ENCODE measurements at regions not wholly inside any gene's neighbourhood (a gene's known extent, or its start where the extent isn't known, plus 50 kb on each side); places are given as distances from the start of the nearest gene placed in this dataset.

- TF ChIP-seq CTCF (IDR thresholded peaks at IDR 0.05; ENCODE audit: borderline replicate concordance, extremely low read depth, low read length, poor library complexity, severe bottlenecking) = no peak
- no peak for TF ChIP-seq EZH2 (IDR thresholded peaks at IDR 0.05; ENCODE audit: borderline replicate concordance, low read depth, low read length, severe bottlenecking)
Observed at GRCh38 chr6:130693944-130694343, 133.3 kb upstream of the SMLR1 start.
